ENCODE measurements at regions not wholly inside any gene's neighbourhood (a gene's known extent, or its start where the extent isn't known, plus 50 kb on each side); places are given as distances from the start of the nearest gene placed in this dataset.

DNA sequence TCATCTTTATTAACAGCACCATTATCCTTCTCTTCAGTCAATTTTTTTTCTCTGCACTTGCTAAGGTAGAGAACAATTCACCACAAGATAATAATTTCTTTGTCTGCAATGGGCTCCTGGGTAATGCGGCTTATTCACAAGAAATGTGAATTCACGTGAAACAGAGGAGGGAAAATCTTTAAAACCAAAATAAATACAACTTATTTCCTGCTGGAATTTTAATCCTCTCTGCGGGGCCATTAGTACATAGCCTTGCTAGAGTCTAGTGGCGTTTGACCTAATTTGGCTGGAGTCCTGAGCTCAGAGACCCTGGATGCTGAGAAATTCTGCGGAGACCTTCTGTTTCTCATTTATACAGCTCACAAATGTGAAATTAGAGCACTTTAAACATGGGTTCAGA, 319.3 kb upstream of the MMADHC start:
- TF ChIP-seq, protein P1, sequence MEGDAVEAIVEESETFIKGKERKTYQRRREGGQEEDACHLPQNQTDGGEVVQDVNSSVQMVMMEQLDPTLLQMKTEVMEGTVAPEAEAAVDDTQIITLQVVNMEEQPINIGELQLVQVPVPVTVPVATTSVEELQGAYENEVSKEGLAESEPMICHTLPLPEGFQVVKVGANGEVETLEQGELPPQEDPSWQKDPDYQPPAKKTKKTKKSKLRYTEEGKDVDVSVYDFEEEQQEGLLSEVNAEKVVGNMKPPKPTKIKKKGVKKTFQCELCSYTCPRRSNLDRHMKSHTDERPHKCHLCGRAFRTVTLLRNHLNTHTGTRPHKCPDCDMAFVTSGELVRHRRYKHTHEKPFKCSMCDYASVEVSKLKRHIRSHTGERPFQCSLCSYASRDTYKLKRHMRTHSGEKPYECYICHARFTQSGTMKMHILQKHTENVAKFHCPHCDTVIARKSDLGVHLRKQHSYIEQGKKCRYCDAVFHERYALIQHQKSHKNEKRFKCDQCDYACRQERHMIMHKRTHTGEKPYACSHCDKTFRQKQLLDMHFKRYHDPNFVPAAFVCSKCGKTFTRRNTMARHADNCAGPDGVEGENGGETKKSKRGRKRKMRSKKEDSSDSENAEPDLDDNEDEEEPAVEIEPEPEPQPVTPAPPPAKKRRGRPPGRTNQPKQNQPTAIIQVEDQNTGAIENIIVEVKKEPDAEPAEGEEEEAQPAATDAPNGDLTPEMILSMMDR (IDR thresholded peaks at IDR 0.05): no peak
- Mint-ChIP-seq H3K27me3 (ENCODE audit: low read depth, poor library complexity) (peaks cover 4% of the 10 kb centered on the region), H3K4me1 (peaks cover 33% of the 10 kb centered on the region), H3K27ac (peak overlapping the region; percentile 66), H3K9me3 (peaks cover 5% of the 10 kb centered on the region), H3K36me3 (ENCODE audit: low read depth) (no peaks in the 10 kb centered on the region), H3K4me3 (no peak overlapping the region)
- DNase-seq: no peak

DNA sequence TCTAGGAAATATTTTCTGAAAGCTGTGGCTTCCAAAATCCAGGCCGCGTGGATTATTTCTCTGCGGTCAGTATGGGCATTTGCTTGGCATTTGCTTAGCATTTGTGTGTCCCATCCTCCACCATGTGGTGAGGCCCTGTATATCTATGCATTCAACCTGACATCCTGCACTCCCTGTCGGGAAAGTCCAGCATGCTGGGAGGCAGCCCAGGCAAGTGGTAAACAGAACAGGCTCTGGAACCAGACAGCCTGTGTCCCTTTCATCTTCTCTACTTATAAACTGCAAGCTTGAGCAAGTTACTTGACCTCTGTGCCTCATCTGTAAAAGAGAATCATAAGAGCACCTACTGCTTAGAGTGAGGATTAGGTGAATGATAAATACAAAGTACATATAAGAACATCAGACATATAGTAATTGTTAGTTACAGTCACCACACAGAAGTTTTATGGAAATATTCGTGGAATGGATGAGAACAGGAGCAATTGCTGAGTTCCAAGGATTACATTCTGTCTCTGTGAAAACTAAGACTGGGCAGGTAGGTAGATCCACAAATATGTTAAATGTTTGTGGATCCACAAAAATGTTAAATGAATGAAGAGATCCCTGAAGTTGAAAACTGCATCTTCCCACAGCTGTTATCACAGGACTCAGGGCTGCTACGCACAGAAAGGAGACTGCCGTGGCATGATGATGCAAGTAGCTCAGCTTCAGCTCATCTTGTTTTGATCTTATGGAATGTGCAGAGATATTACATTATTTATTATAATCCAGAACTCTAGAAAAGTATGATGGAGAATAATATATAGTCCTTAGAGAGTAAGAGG, 317.0 kb upstream of the MMADHC start:
- no peaks in the 10 kb centered on the region for H3K36me3 Mint-ChIP-seq (ENCODE audit: low read depth)
- TF ChIP-seq, protein P1 (IDR thresholded peaks at IDR 0.05): no peak
- no peaks in the 10 kb centered on the region for H3K9me3 Mint-ChIP-seq
- H3K4me1 Mint-ChIP-seq: peaks cover 27% of the 10 kb centered on the region
- H3K4me3 Mint-ChIP-seq: no peak overlapping the region
- peak; percentile 8 for DNase-seq
- H3K27ac Mint-ChIP-seq: peak overlapping the region; percentile 83
- H3K27me3 Mint-ChIP-seq (ENCODE audit: low read depth, poor library complexity): no peaks in the 10 kb centered on the region

DNA sequence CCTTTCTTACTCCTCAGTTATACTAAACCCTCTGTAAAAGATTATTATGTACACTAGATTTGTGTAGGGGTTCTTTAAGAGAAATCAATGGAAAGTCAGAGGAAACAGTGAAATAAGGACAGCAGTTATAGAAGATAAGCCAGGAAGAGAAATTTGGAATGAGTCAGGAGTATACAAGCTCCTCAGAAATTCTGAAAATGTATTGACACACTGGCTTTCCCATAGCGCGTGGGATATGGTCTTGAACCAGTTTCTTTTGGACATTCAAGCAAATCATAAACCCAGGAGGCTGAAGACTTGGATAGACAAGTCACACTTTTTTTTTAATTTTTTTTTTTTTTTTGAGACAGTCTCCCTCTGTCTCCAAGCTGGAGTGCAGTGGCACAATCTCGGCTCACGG, 316.1 kb upstream of the MMADHC start:
- TF ChIP-seq, protein P1 (IDR thresholded peaks at IDR 0.05): no peak
- Mint-ChIP-seq H3K4me3 (no peak overlapping the region), H3K27me3 (ENCODE audit: low read depth, poor library complexity) (peaks cover 2% of the 10 kb centered on the region), H3K36me3 (ENCODE audit: low read depth) (no peaks in the 10 kb centered on the region), H3K4me1 (peaks cover 18% of the 10 kb centered on the region), H3K9me3 (no peaks in the 10 kb centered on the region), H3K27ac (no peak overlapping the region)
- DNase-seq: no peak

DNA sequence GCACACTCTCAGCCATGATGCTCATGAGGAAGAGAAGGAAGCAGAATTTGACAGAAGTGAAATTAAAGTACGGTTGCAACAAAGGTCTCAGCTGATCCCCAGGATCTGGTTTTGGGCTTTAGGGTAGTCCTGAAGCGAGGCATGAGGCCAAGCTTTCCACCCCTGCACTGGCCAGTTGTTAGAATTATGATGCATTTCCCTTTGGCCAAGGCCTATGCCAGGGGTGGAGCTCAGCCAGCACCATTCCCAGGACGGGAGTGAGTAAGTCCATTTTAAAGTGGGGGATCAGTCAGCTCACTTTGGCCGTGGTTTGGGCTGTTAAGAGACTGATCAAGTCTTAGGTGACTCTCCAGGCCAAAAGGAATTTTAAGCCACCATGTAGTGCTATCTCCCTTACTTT, 314.5 kb upstream of the MMADHC start:
- Mint-ChIP-seq H3K27me3 (ENCODE audit: low read depth, poor library complexity) (peaks cover 2% of the 10 kb centered on the region), H3K9me3 (no peaks in the 10 kb centered on the region), H3K27ac (peak overlapping the region; percentile 29), H3K36me3 (ENCODE audit: low read depth) (no peaks in the 10 kb centered on the region), H3K4me1 (peaks cover 11% of the 10 kb centered on the region), H3K4me3 (no peak overlapping the region)
- DNase-seq: no peak
- TF ChIP-seq, protein P1 (IDR thresholded peaks at IDR 0.05): no peak

DNA sequence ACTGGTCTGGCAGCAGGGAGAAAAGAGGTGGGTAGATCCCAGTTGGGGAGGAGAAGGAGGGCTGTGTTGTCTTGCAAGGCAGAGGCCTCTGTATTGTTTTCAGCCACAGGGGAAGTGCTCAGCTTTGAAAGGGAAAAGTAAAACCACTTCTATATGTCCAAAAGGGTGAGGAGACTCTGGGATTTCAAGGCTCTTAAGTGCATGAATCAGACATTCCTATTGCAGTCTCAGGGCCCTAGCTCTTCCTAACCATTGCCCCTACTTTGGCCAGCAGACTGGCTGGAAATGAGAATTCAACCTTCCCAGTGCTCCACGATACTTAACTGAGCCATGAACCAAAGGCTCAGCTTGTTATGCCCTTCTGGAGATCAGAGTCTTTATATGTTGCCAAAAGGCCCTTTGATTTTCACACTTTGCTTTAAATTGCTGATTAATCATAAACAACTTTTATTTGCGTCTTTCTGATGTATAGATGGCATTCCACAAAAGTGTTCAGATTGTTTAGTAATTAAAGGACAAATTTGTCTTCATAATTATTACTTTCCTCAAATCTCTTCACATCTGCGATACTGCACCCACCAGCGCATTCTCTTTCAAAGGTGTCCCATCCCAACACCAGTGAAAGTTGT, 313.8 kb upstream of the MMADHC start:
- Mint-ChIP-seq H3K36me3 (ENCODE audit: low read depth) (no peaks in the 10 kb centered on the region), H3K27me3 (ENCODE audit: low read depth, poor library complexity) (peaks cover 3% of the 10 kb centered on the region), H3K4me3 (no peak overlapping the region), H3K27ac (no peak overlapping the region), H3K9me3 (no peaks in the 10 kb centered on the region), H3K4me1 (peaks cover 15% of the 10 kb centered on the region)
- TF ChIP-seq, protein P1 (IDR thresholded peaks at IDR 0.05): no peak
- no peak for DNase-seq

Data from nephron progenitor cell (in vitro differentiated cells).